ENCODE measurements at regions not wholly inside any gene's neighbourhood (a gene's known extent, or its start where the extent isn't known, plus 50 kb on each side); places are given as distances from the start of the nearest gene placed in this dataset.

DNA sequence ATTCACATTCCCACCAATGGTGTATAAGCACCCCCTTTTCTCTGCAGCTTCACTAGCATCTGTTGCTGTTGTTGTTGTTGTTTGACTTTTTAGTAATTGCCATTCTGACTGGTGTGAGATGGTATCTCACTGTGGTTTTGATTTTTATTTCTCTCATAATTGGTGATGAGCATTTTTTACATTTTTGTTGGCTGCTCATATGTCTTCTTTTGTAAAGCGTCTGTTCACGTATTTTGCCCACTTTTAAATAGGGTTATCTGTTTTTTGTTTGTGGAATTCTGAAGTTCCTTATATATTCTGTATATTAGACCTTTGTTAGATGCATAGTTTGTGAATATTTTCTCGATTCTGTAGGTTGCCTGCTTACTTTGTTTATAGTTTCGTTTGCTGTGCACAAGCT, 278.4 kb upstream of the TNP1 start (continued):
- TF ChIP-seq, protein P1, sequence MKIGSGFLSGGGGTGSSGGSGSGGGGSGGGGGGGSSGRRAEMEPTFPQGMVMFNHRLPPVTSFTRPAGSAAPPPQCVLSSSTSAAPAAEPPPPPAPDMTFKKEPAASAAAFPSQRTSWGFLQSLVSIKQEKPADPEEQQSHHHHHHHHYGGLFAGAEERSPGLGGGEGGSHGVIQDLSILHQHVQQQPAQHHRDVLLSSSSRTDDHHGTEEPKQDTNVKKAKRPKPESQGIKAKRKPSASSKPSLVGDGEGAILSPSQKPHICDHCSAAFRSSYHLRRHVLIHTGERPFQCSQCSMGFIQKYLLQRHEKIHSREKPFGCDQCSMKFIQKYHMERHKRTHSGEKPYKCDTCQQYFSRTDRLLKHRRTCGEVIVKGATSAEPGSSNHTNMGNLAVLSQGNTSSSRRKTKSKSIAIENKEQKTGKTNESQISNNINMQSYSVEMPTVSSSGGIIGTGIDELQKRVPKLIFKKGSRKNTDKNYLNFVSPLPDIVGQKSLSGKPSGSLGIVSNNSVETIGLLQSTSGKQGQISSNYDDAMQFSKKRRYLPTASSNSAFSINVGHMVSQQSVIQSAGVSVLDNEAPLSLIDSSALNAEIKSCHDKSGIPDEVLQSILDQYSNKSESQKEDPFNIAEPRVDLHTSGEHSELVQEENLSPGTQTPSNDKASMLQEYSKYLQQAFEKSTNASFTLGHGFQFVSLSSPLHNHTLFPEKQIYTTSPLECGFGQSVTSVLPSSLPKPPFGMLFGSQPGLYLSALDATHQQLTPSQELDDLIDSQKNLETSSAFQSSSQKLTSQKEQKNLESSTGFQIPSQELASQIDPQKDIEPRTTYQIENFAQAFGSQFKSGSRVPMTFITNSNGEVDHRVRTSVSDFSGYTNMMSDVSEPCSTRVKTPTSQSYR (CRISPR knock-in tag; IDR thresholded peaks at IDR 0.05; ENCODE audit: borderline replicate concordance), result no peak
- no peak for TF ChIP-seq YEATS2 (CRISPR knock-in tag; IDR thresholded peaks at IDR 0.05; ENCODE audit: borderline replicate concordance)
- TF ChIP-seq BRCA1 (CRISPR knock-in tag; IDR thresholded peaks at IDR 0.05), result no peak
- no peak for TF ChIP-seq TARDBP (CRISPR knock-in tag; IDR thresholded peaks at IDR 0.05)

DNA sequence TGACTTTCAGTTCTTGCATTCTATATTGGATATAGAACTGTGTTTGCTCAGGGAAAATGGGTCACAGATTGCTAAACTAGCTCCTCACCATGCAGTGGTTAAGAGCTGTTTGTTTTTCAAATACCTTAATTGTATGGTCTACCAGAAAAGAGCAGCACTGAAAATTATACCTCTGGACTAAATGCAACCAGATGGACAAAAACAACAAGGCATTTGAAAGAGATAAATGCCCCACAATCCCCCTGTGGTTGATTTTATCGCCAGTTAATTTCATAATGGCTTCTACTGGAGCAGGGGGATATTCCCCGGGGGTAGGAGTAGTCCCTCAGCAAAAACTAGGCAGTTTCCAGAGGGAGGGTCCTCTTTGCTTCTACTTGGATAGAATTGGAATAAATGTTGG, 267.9 kb upstream of the TNP1 start:
- no peak overlapping the region for H3K9ac ChIP-seq (ENCODE audit: insufficient read depth, low read depth, low read length)
- no peaks in the 10 kb centered on the region for H4K20me1 ChIP-seq (ENCODE audit: insufficient read depth, low read length)
- WGBS (ENCODE audit: low lambda C conversion rate), result 13% methylated on average over 2 of the region's 2 CpGs
- in situ Hi-C loops (cut with HindIII; ENCODE audit: extremely low pct_ligation_motif_present, low pct_unique_long_range_greater_than_20kb), result no loop called here
- POLR2A ChIA-PET, result no interaction called here
- FAIRE-seq, result no peak
- intact Hi-C loops (cut with micrococcal nuclease; ENCODE audit: unreplicated experiment), result no loop called here
- no peak for ATAC-seq
- no peak overlapping the region for H3K4me3 ChIP-seq (replicated peaks in 1 of 3; ENCODE audit: insufficient read depth in 1 of 3, low read depth in 2 of 3, low read length in 3 of 3)
- DNase-seq (ENCODE audit: low spot score), result no peak
- H3K79me2 ChIP-seq (ENCODE audit: insufficient read depth, low read length), result no peaks in the 10 kb centered on the region
- BruUV-seq (replicated peaks), result no TSS peak
- H3K36me3 ChIP-seq (replicated peaks in 1 of 2; ENCODE audit: control insufficient read depth in 1 of 2, insufficient read depth in 2 of 2, low read length in 2 of 2), result no peaks in the 10 kb centered on the region
- CTCF ChIA-PET (ENCODE audit: low intra/inter-chr PET ratio, low total read pairs), result no interaction called here
- H3K27ac ChIP-seq (ENCODE audit: extremely low read length, insufficient read depth, low read length), result no peak overlapping the region
- H3K4me2 ChIP-seq (ENCODE audit: low read depth, low read length), result no peak overlapping the region
- H3K4me1 ChIP-seq (ENCODE audit: insufficient read depth, low read length), result no peaks in the 10 kb centered on the region
- 0 out of 5 replicates have a peak, but pooled peaks cover 0 to 6% of the 10 kb centered on the region in 2 experiments for H3K27me3 ChIP-seq (ENCODE audit: control insufficient read depth in 1 of 2, insufficient read depth in 2 of 2, low read length in 2 of 2)
- H3K9me3 ChIP-seq (ENCODE audit: low read length), result no peaks in the 10 kb centered on the region
- H2AFZ ChIP-seq (ENCODE audit: low read length), result no peak overlapping the region
- TF ChIP-seq, protein P2, sequence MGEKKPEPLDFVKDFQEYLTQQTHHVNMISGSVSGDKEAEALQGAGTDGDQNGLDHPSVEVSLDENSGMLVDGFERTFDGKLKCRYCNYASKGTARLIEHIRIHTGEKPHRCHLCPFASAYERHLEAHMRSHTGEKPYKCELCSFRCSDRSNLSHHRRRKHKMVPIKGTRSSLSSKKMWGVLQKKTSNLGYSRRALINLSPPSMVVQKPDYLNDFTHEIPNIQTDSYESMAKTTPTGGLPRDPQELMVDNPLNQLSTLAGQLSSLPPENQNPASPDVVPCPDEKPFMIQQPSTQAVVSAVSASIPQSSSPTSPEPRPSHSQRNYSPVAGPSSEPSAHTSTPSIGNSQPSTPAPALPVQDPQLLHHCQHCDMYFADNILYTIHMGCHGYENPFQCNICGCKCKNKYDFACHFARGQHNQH (CRISPR knock-in tag; IDR thresholded peaks at IDR 0.05), result no peak
- TF ChIP-seq ZNF30 (CRISPR knock-in tag; IDR thresholded peaks at IDR 0.05), result no peak
- TF ChIP-seq ZNF33B (CRISPR knock-in tag; IDR thresholded peaks at IDR 0.05), result no peak
- TF ChIP-seq ZNF326 (CRISPR knock-in tag; IDR thresholded peaks at IDR 0.05; ENCODE audit: borderline replicate concordance), result no peak
- TF ChIP-seq, protein P3, sequence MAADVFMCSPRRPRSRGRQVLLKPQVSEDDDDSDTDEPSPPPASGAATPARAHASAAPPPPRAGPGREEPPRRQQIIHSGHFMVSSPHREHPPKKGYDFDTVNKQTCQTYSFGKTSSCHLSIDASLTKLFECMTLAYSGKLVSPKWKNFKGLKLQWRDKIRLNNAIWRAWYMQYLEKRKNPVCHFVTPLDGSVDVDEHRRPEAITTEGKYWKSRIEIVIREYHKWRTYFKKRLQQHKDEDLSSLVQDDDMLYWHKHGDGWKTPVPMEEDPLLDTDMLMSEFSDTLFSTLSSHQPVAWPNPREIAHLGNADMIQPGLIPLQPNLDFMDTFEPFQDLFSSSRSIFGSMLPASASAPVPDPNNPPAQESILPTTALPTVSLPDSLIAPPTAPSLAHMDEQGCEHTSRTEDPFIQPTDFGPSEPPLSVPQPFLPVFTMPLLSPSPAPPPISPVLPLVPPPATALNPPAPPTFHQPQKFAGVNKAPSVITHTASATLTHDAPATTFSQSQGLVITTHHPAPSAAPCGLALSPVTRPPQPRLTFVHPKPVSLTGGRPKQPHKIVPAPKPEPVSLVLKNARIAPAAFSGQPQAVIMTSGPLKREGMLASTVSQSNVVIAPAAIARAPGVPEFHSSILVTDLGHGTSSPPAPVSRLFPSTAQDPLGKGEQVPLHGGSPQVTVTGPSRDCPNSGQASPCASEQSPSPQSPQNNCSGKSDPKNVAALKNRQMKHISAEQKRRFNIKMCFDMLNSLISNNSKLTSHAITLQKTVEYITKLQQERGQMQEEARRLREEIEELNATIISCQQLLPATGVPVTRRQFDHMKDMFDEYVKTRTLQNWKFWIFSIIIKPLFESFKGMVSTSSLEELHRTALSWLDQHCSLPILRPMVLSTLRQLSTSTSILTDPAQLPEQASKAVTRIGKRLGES (CRISPR knock-in tag; IDR thresholded peaks at IDR 0.05; ENCODE audit: borderline replicate concordance), result no peak
- TF ChIP-seq ZFY (CRISPR knock-in tag; IDR thresholded peaks at IDR 0.05), result no peak
- TF ChIP-seq CBFB (CRISPR knock-in tag; IDR thresholded peaks at IDR 0.05), result no peak
- TF ChIP-seq, protein P4, sequence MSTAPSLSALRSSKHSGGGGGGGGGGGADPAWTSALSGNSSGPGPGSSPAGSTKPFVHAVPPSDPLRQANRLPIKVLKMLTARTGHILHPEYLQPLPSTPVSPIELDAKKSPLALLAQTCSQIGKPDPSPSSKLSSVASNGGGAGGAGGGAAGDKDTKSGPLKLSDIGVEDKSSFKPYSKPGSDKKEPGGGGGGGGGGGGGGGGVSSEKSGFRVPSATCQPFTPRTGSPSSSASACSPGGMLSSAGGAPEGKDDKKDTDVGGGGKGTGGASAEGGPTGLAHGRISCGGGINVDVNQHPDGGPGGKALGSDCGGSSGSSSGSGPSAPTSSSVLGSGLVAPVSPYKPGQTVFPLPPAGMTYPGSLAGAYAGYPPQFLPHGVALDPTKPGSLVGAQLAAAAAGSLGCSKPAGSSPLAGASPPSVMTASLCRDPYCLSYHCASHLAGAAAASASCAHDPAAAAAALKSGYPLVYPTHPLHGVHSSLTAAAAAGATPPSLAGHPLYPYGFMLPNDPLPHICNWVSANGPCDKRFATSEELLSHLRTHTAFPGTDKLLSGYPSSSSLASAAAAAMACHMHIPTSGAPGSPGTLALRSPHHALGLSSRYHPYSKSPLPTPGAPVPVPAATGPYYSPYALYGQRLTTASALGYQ (CRISPR knock-in tag; IDR thresholded peaks at IDR 0.05), result no peak
- TF ChIP-seq MIXL1 (CRISPR knock-in tag; IDR thresholded peaks at IDR 0.05), result no peak
- no peak for TF ChIP-seq GATA4 (IDR thresholded peaks at IDR 0.05; ENCODE audit: borderline replicate concordance, low read depth)
- TF ChIP-seq, protein P5, sequence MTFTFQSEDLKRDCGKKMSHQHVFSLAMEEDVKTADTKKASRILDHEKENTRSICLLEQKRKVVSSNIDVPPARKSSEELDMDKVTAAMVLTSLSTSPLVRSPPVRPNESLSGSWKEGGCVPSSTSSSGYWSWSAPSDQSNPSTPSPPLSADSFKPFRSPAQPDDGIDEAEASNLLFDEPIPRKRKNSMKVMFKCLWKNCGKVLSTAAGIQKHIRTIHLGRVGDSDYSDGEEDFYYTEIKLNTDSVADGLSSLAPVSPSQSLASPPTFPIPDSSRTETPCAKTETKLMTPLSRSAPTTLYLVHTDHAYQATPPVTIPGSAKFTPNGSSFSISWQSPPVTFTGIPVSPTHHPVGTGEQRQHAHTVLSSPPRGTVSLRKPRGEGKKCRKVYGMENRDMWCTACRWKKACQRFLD (CRISPR knock-in tag; IDR thresholded peaks at IDR 0.05; ENCODE audit: borderline replicate concordance), result no peak
